Tibial nerve (tissue), 4 donors: ENCODE measurements at regions not wholly inside any gene's neighbourhood (a gene's known extent, or its start where the extent isn't known, plus 50 kb on each side); places are given as distances from the start of the nearest gene placed in this dataset.

Experiments used
- CTCF ChIP-seq, 5 experiments: fragments of 200-600 bp in 3 of 5; fragments of 450-650 bp in 2 of 5; sonication (generic) in 3 of 5; IDR thresholded peaks; one replicate each; pipeline ENCODE4 v1.5.1; 2016 to 2019; ENCODE audit warnings: antibody characterized with exemption in 5 of 5, mild to moderate bottlenecking in 3 of 5, moderate library complexity in 2 of 5
- EP300 ChIP-seq, 2 donors: sonication (generic); formaldehyde crosslinking; IDR thresholded peaks; one replicate each; pipeline ENCODE4 v1.6.1; 2017; ENCODE audit warnings: antibody characterized with exemption in 2 of 2, mild to moderate bottlenecking in 1 of 2

DNA sequence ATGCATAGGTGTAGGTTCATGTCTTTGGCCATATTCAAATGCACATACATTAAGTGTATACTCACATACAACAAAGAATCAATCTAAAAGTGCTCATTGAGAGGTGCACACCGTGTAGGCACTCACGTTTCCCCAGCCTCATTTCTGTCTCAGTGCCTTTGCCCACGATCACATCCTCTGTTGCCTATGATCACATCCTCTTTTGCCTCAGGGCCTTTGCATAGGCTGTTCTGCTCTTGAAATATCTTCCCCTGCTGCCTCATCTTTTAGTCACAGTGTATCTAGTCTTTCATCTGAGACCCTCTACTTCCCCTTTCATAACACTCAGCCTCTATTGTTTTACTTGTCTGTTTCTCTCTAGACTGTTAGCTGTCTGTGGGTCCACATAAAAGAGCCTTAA lies 69.3 kb downstream of the FOXD2 start:
- TF ChIP-seq CTCF (IDR thresholded peaks at IDR 0.05) = no peak
- TF ChIP-seq EP300 (IDR thresholded peaks at IDR 0.05) = no peak
